ENCODE measurements at regions not wholly inside any gene's neighbourhood (a gene's known extent, or its start where the extent isn't known, plus 50 kb on each side); places are given as distances from the start of the nearest gene placed in this dataset.
"Not testable (repeated sequence)": the region's sequence is repeated elsewhere in the genome, so short reads cannot be mapped to it uniquely, and the experiment has no call there.

DNA sequence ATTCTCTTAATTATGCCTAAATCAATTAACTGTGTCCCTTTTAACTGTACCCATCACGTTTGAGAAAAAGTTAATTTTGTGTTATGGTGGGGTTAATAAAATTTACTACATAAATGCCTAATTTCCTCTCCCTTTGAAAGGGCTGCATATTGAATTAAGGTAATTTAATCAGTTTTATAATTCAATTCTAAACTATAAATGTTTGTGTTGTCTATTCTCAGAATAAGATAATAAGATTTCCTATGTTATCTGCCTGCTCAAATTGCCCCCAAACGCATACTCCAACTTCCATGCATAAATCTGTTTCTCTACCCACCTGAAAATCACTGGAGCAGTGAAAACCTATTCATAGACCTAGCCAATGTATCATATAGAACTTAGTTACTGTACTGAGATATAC lies 1716.1 kb downstream of the SI start:
- no peak overlapping the region for H3K4me3 ChIP-seq
- peaks cover 6% of the 10 kb centered on the region for H3K9me3 ChIP-seq
- H3K36me3 ChIP-seq (ENCODE audit: low read depth) = no peaks in the 10 kb centered on the region
- TF ChIP-seq, protein P1, sequence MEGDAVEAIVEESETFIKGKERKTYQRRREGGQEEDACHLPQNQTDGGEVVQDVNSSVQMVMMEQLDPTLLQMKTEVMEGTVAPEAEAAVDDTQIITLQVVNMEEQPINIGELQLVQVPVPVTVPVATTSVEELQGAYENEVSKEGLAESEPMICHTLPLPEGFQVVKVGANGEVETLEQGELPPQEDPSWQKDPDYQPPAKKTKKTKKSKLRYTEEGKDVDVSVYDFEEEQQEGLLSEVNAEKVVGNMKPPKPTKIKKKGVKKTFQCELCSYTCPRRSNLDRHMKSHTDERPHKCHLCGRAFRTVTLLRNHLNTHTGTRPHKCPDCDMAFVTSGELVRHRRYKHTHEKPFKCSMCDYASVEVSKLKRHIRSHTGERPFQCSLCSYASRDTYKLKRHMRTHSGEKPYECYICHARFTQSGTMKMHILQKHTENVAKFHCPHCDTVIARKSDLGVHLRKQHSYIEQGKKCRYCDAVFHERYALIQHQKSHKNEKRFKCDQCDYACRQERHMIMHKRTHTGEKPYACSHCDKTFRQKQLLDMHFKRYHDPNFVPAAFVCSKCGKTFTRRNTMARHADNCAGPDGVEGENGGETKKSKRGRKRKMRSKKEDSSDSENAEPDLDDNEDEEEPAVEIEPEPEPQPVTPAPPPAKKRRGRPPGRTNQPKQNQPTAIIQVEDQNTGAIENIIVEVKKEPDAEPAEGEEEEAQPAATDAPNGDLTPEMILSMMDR (IDR thresholded peaks at IDR 0.05) = no peak
- intact Hi-C loops (cut with DNase I, micrococcal nuclease) = no loop called here
- DNase-seq = no peak
- no peaks in the 10 kb centered on the region for H3K4me1 ChIP-seq (ENCODE audit: low read depth)
- ATAC-seq = no peak

DNA sequence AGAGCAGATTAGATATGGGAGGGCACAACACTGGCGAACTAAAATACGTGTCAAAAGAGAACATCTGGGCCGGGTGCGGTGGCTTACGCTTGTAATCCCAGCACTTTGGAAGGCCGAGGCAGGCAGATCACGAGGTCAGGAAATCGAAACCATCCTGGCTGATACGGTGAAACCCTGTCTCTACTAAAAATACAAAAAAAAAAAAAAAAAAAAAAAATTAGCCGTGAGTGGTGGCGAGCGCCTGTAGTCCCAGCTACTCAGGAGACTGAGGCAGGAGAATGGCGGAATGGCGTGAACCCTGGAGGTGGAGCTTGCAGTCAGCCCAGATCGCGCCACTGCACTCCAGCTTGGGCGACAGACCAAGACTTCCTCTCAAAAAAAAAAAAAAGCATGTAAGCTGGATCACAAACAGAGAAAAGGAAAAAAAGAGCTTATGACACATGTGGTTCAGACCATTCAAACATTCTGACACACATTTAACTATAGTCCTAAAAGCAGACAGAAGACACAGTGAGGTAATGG lies 1716.9 kb downstream of the SI start:
- intact Hi-C loops (cut with DNase I, micrococcal nuclease); DNase-seq; H3K36me3 ChIP-seq (ENCODE audit: low read depth); H3K9me3 ChIP-seq; H3K4me1 ChIP-seq (ENCODE audit: low read depth); H3K4me3 ChIP-seq; ATAC-seq: not testable (repeated sequence)

DNA sequence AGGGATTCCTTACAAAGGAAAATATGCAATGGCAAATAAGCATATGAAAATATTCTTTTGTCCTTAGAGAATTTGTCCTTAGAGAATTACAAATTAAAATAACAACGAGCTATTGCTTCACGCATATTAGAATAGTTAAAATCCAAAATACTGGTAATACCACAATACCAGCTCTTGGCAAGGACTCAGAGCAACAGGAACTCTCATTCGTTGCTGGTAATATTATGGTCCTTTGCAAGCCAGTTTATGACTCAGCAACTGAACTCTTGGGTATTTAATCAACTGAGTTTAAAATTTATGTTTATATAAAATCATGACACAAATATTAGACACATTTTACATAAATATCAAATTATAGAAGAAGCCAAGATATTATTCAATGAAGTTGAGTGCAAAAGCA lies 1730.4 kb downstream of the SI start:
- TF ChIP-seq, protein P1 (IDR thresholded peaks at IDR 0.05) = no peak
- DNase-seq (no peak), ATAC-seq (no peak)
- no peaks in the 10 kb centered on the region for H3K4me1 ChIP-seq (ENCODE audit: low read depth)
- H3K4me3 ChIP-seq = no peak overlapping the region
- H3K36me3 ChIP-seq (ENCODE audit: low read depth) = no peaks in the 10 kb centered on the region
- intact Hi-C loops (cut with DNase I, micrococcal nuclease) = no loop called here
- peaks cover 15% of the 10 kb centered on the region for H3K9me3 ChIP-seq

DNA sequence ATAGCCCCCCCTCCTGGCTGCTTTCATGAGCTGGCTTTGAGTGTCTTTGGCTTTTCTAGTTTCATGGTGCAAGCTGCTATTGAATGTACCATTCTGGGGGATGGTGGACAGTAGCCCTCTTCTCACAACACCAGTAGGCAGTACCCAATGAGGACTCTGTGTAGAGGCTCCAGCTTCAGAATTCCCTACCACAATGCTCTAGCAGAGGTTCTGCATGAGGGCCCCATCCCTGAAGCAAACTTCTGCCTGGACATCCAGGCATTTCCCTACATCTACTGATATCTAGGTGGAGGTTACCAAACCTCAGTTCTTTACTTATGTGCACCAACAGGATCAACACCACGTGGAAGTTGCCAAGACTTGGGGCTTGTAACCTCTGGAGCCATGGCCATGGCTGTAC lies 1742.9 kb downstream of the SI start:
- TF ChIP-seq, protein P1 (IDR thresholded peaks at IDR 0.05) = no peak
- ATAC-seq = no peak
- Histone ChIP-seq H3K36me3 (ENCODE audit: low read depth) (no peaks in the 10 kb centered on the region), H3K4me1 (ENCODE audit: low read depth) (no peaks in the 10 kb centered on the region), H3K9me3 (peaks cover 24% of the 10 kb centered on the region), H3K4me3 (no peak overlapping the region)
- intact Hi-C loops (cut with DNase I, micrococcal nuclease) = no loop called here
- DNase-seq = no peak

DNA sequence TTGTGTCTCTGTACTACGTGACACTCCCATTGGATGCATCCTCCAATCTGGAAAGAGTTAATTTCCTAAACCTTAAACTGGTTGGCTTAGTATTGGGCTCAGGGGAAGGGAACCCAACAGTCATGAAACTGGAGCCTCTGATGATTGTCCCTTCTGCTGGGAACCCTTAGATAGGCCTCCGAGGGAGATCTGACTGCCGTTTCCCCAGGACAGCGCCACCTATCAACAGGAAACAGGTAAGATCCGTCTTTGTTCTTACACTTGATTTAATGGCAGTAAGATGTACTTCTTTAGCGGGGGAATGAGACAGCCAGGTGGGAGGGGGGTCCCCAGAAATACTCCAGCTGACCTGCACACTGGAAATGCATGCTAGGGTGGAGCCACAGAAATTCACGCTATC lies 1749.6 kb downstream of the SI start:
- peaks cover 42% of the 10 kb centered on the region for H3K9me3 ChIP-seq
- no peaks in the 10 kb centered on the region for H3K36me3 ChIP-seq (ENCODE audit: low read depth)
- H3K4me1 ChIP-seq (ENCODE audit: low read depth) = no peaks in the 10 kb centered on the region
- TF ChIP-seq, protein P1 (IDR thresholded peaks at IDR 0.05) = no peak
- intact Hi-C loops (cut with DNase I, micrococcal nuclease) = no loop called here
- no peak for ATAC-seq
- no peak for DNase-seq
- H3K4me3 ChIP-seq = no peak overlapping the region

DNA sequence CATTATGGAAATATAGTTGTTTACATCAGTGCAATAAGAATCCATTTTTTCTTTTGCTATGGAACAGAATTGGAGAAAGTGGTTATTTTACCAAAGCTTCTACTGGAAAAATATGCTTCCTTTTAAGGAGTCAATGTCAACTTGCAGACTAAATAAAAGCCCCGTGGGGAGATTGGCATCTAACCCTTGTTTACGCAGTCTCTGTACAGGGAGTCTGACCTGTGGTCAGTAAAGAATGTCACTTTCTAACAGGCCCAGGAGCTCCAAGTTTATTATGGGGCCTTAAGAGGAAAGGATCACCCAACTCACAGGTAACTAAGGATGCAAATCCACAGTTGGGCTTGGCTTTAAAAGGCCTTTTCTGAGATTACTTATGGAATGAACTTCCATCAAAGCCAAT lies 1751.2 kb downstream of the SI start:
- Histone ChIP-seq H3K36me3 (ENCODE audit: low read depth) (no peaks in the 10 kb centered on the region), H3K4me3 (no peak overlapping the region), H3K4me1 (ENCODE audit: low read depth) (no peaks in the 10 kb centered on the region), H3K9me3 (peaks cover 44% of the 10 kb centered on the region)
- ATAC-seq (no peak), DNase-seq (no peak)
- TF ChIP-seq, protein P1 (IDR thresholded peaks at IDR 0.05) = no peak
- intact Hi-C loops (cut with DNase I, micrococcal nuclease) = no loop called here
